CD4-positive, alpha-beta T cell treated with Interleukin-15 for 4 hours (primary cell): ENCODE measurements at regions not wholly inside any gene's neighbourhood (a gene's known extent, or its start where the extent isn't known, plus 50 kb on each side); places are given as distances from the start of the nearest gene placed in this dataset.
"Not testable (repeated sequence)": the region's sequence is repeated elsewhere in the genome, so short reads cannot be mapped to it uniquely, and the experiment has no call there.

Experiments used
- DNase-seq: peaks from one replicate; pipeline ENCODE4 v3.0.0-alpha.2; 2020; ENCODE audit warnings: low spot score

GRCh38 chr6:81128671-81129070 lies 623.8 kb downstream of the TENT5A start:
- DNase-seq, result no peak

- no peak for DNase-seq
These were observed 626.3 kb downstream of the TENT5A start for GRCh38 chr6:81126150-81126549.

- no peak for DNase-seq
These were observed 632.2 kb downstream of the TENT5A start for GRCh38 chr6:81120280-81120679.

GRCh38 chr6:81105998-81106397 lies 646.5 kb downstream of the TENT5A start:
- DNase-seq, result no peak

- DNase-seq, result no peak
These were observed 654.2 kb downstream of the TENT5A start for GRCh38 chr6:81098109-81098814.

GRCh38 chr6:81096464-81096863 lies 656.0 kb downstream of the TENT5A start:
- not testable (repeated sequence) for DNase-seq

- DNase-seq, result no peak
These were observed 659.4 kb downstream of the TENT5A start for GRCh38 chr6:81093051-81093450.

GRCh38 chr6:81088145-81088544 lies 664.3 kb downstream of the TENT5A start:
- DNase-seq, result no peak

GRCh38 chr6:81086991-81087390 lies 665.5 kb downstream of the TENT5A start:
- DNase-seq, result no peak

GRCh38 chr6:81085431-81085790 lies 667.1 kb downstream of the TENT5A start:
- DNase-seq, result no peak

- no peak for DNase-seq
These were observed 667.6 kb downstream of the TENT5A start for GRCh38 chr6:81084776-81085430.

GRCh38 chr6:81075974-81076373 lies 676.5 kb downstream of the TENT5A start:
- DNase-seq, result no peak

GRCh38 chr6:81073318-81073717 lies 679.2 kb downstream of the TENT5A start:
- no peak for DNase-seq

- DNase-seq, result no peak
These were observed 681.4 kb downstream of the TENT5A start for GRCh38 chr6:81071121-81071520.

- no peak for DNase-seq
These were observed 685.4 kb downstream of the TENT5A start for GRCh38 chr6:81067057-81067456.

- no peak for DNase-seq
These were observed 688.6 kb downstream of the TENT5A start for GRCh38 chr6:81063891-81064290.

GRCh38 chr6:81054036-81054435 lies 698.4 kb downstream of the TENT5A start:
- DNase-seq, result no peak

- no peak for DNase-seq
These were observed 700.5 kb downstream of the TENT5A start for GRCh38 chr6:81051952-81052351.

- no peak for DNase-seq
These were observed 702.9 kb downstream of the TENT5A start for GRCh38 chr6:81049425-81050042.

GRCh38 chr6:81031416-81031815 lies 721.1 kb downstream of the TENT5A start:
- DNase-seq, result no peak

GRCh38 chr6:81026041-81026553 lies 726.4 kb downstream of the TENT5A start:
- no peak for DNase-seq

- DNase-seq, result no peak
These were observed 728.8 kb downstream of the TENT5A start for GRCh38 chr6:81023709-81024108.

GRCh38 chr6:81023007-81023582 lies 729.4 kb downstream of the TENT5A start:
- DNase-seq, result no peak
